Lower lobe of right lung (tissue), 2 donors: ENCODE measurements at regions not wholly inside any gene's neighbourhood (a gene's known extent, or its start where the extent isn't known, plus 50 kb on each side); places are given as distances from the start of the nearest gene placed in this dataset.
A peak's percentile ranks its signal among the peaks of the same experiment; 100 is the strongest.

Experiments
- ATAC-seq, 2 donors: fragments of 200-7000 bp; cut with Tn5 transposase; one replicate each; pipeline ENCODE4 v1.9.1; 2020 to 2022; ENCODE audit warnings: mild to moderate bottlenecking in 2 of 2, moderate library complexity in 2 of 2
- DNase-seq: peaks from one replicate; pipeline ENCODE4 v3.0.0-alpha.2; 2020
- H3K27ac ChIP-seq: fragments of 200-600 bp; one replicate; pipeline ENCODE4 v1.8.0; 2022
- H3K27me3 ChIP-seq: fragments of 200-600 bp; one replicate; pipeline ENCODE4 v1.8.0; 2022; ENCODE audit warnings: low read depth
- H3K36me3 ChIP-seq: fragments of 200-600 bp; one replicate; pipeline ENCODE4 v1.8.0; 2022; ENCODE audit warnings: mild to moderate bottlenecking
- H3K4me1 ChIP-seq: fragments of 200-600 bp; one replicate; pipeline ENCODE4 v1.8.0; 2022
- H3K4me3 ChIP-seq: fragments of 200-600 bp; one replicate; pipeline ENCODE4 v1.8.0; 2022; ENCODE audit warnings: mild to moderate bottlenecking
- H3K9me3 ChIP-seq: fragments of 200-600 bp; one replicate; pipeline ENCODE4 v1.8.0; 2022
- CTCF ChIP-seq: fragments of 200-600 bp; IDR thresholded peaks from one replicate; pipeline ENCODE4 v1.8.0; 2022; ENCODE audit warnings: antibody characterized with exemption, mild to moderate bottlenecking
- intact Hi-C: fragments of 100-400 bp; cut with DNase I; formaldehyde crosslinking; loops from one replicate; pipeline ENCODE4 v1.11.0; 2022
- donor health status: DM: no; HTN: yes; CAD: no; lungs with severe emphysema.

GRCh38 chr9:135394699-135395645 is 84.6 kb upstream of the PPP1R26 start:
- intact Hi-C loops, result no loop called here
- no peaks in the 10 kb centered on the region for H3K36me3 ChIP-seq
- ATAC-seq, result no peak
- no peak for TF ChIP-seq CTCF
- H3K4me1 ChIP-seq, result no peaks in the 10 kb centered on the region
- peaks cover 4% of the 10 kb centered on the region for H3K9me3 ChIP-seq
- no peak overlapping the region for H3K4me3 ChIP-seq
- DNase-seq, result no peak
- H3K27ac ChIP-seq, result no peak overlapping the region
- H3K27me3 ChIP-seq, result peaks cover 5% of the 10 kb centered on the region

- Histone ChIP-seq H3K27me3 (peaks cover 5% of the 10 kb centered on the region), H3K27ac (no peak overlapping the region), H3K4me3 (no peak overlapping the region), H3K4me1 (no peaks in the 10 kb centered on the region), H3K36me3 (no peaks in the 10 kb centered on the region), H3K9me3 (peaks cover 4% of the 10 kb centered on the region)
- intact Hi-C loops, result no loop called here
- DNase-seq (no peak), ATAC-seq (no peak)
- TF ChIP-seq CTCF, result no peak
Measured at GRCh38 chr9:135397142-135397541, 82.4 kb upstream of the PPP1R26 start.

- peaks cover 4% of the 10 kb centered on the region for H3K9me3 ChIP-seq
- H3K4me1 ChIP-seq, result no peaks in the 10 kb centered on the region
- no peak overlapping the region for H3K4me3 ChIP-seq
- no peak overlapping the region for H3K27ac ChIP-seq
- intact Hi-C loops, result no loop called here
- TF ChIP-seq CTCF, result no peak
- DNase-seq, result no peak
- no peaks in the 10 kb centered on the region for H3K36me3 ChIP-seq
- no peaks in the 10 kb centered on the region for H3K27me3 ChIP-seq
- ATAC-seq, result peak in 1 of 2 donors; percentile 4
Measured at GRCh38 chr9:135399000-135399649, 80.5 kb upstream of the PPP1R26 start.

- intact Hi-C loops, result no loop called here
- no peak for DNase-seq
Measured at GRCh38 chr9:135400496-135400895, 79.1 kb upstream of the PPP1R26 start.

GRCh38 chr9:135401218-135401617 is 78.4 kb upstream of the PPP1R26 start:
- Histone ChIP-seq H3K27me3 (no peaks in the 10 kb centered on the region), H3K4me3 (no peak overlapping the region), H3K36me3 (no peaks in the 10 kb centered on the region), H3K4me1 (no peaks in the 10 kb centered on the region), H3K27ac (no peak overlapping the region), H3K9me3 (peaks cover 4% of the 10 kb centered on the region)
- no peak for TF ChIP-seq CTCF
- ATAC-seq (no peak), DNase-seq (no peak)
- intact Hi-C loops, result no loop called here

More at GRCh38 chr9:135400496-135400895, 79.1 kb upstream of the PPP1R26 start:
- Histone ChIP-seq H3K4me1 (no peaks in the 10 kb centered on the region), H3K27ac (no peak overlapping the region), H3K4me3 (no peak overlapping the region), H3K9me3 (peaks cover 4% of the 10 kb centered on the region), H3K27me3 (no peaks in the 10 kb centered on the region), H3K36me3 (no peaks in the 10 kb centered on the region)
- ATAC-seq, result no peak
- no peak for TF ChIP-seq CTCF
